ENCODE measurements at regions not wholly inside any gene's neighbourhood (a gene's known extent, or its start where the extent isn't known, plus 50 kb on each side); places are given as distances from the start of the nearest gene placed in this dataset.
"Not testable (repeated sequence)": the region's sequence is repeated elsewhere in the genome, so short reads cannot be mapped to it uniquely, and the experiment has no call there.

- Mint-ChIP-seq H3K27ac (ENCODE audit: unreplicated experiment) (no peak overlapping the region), H3K4me3 (ENCODE audit: unreplicated experiment) (no peak overlapping the region), H3K36me3 (ENCODE audit: unreplicated experiment) (no peaks in the 10 kb centered on the region), H3K9me3 (ENCODE audit: unreplicated experiment) (no peaks in the 10 kb centered on the region), H3K27me3 (ENCODE audit: unreplicated experiment) (peaks cover 3% of the 10 kb centered on the region), H3K4me1 (ENCODE audit: unreplicated experiment) (no peaks in the 10 kb centered on the region)
- TF ChIP-seq, protein P1, sequence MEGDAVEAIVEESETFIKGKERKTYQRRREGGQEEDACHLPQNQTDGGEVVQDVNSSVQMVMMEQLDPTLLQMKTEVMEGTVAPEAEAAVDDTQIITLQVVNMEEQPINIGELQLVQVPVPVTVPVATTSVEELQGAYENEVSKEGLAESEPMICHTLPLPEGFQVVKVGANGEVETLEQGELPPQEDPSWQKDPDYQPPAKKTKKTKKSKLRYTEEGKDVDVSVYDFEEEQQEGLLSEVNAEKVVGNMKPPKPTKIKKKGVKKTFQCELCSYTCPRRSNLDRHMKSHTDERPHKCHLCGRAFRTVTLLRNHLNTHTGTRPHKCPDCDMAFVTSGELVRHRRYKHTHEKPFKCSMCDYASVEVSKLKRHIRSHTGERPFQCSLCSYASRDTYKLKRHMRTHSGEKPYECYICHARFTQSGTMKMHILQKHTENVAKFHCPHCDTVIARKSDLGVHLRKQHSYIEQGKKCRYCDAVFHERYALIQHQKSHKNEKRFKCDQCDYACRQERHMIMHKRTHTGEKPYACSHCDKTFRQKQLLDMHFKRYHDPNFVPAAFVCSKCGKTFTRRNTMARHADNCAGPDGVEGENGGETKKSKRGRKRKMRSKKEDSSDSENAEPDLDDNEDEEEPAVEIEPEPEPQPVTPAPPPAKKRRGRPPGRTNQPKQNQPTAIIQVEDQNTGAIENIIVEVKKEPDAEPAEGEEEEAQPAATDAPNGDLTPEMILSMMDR (IDR thresholded peaks at IDR 0.05) = no peak
- no peak for DNase-seq (ENCODE audit: extremely low spot score, unreplicated experiment)
These were observed 282.2 kb downstream of the ADGRD1 start for GRCh38 chr12:131235871-131236271.

DNA sequence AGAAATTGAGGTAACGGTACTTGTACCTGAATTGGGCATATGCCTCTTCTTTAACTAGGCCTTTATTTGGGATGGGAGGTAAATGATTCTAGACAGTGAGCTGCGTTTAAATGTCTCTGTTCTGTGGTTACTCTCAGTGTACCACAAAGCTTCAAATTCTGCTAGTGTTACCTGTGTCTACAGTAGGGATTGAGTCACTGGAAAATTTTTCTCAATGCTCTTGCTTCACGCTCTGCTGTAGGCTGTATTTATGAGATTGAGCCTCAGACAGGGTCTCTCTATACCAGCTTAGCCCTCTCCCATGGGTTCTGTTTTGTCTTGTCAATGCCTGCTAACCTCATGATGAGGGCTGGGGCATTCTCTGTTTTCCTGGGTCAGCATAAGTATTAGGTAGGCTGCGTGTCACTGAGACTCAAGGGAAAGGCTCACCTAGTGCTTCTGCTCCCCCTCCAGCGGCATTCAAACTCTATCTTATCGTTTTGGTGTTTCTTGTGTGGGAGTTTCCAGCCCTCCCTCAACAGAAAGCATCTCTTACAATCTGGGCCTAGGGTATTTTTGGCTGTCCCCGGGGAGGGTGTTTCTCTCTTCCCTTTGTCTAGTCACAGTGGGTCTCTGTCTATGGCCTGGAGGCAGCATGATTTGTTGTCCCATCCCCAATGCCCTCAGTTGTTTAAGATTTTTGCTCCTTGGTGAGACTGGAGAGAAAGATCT, 285.8 kb downstream of the ADGRD1 start:
- Mint-ChIP-seq H3K27me3 (ENCODE audit: unreplicated experiment) (no peaks in the 10 kb centered on the region), H3K36me3 (ENCODE audit: unreplicated experiment) (no peaks in the 10 kb centered on the region), H3K4me3 (ENCODE audit: unreplicated experiment) (no peak overlapping the region), H3K4me1 (ENCODE audit: unreplicated experiment) (no peaks in the 10 kb centered on the region), H3K27ac (ENCODE audit: unreplicated experiment) (no peak overlapping the region), H3K9me3 (ENCODE audit: unreplicated experiment) (no peaks in the 10 kb centered on the region)
- TF ChIP-seq, protein P1 (IDR thresholded peaks at IDR 0.05) = no peak
- no peak for DNase-seq (ENCODE audit: extremely low spot score, unreplicated experiment)

DNA sequence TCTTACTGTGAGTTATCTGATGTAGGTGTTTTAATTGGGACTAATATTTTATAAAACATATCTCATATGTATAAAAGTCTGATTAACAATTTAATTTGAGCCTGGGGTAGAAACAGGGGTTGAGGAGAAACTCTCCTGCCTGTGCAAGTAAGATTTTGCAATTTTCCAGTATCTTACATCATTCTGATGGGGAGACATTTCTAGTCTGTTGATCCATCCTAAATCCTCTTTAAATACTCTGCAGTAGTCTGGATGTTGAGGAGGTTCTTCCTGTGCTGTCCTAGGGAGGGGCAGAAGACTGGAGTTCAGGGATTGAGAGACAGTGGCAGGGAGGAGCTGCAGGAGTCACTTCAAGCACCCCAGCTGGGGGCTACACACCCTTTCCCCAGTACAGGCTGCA, 287.8 kb downstream of the ADGRD1 start:
- Mint-ChIP-seq H3K9me3 (ENCODE audit: unreplicated experiment) (no peaks in the 10 kb centered on the region), H3K36me3 (ENCODE audit: unreplicated experiment) (no peaks in the 10 kb centered on the region), H3K4me1 (ENCODE audit: unreplicated experiment) (no peaks in the 10 kb centered on the region), H3K27ac (ENCODE audit: unreplicated experiment) (no peak overlapping the region), H3K27me3 (ENCODE audit: unreplicated experiment) (no peaks in the 10 kb centered on the region), H3K4me3 (ENCODE audit: unreplicated experiment) (no peak overlapping the region)
- TF ChIP-seq, protein P1 (IDR thresholded peaks at IDR 0.05) = no peak
- no peak for DNase-seq (ENCODE audit: extremely low spot score, unreplicated experiment)

GRCh38 chr12:131242741-131243496, 289.2 kb downstream of the ADGRD1 start:
- no peak for DNase-seq (ENCODE audit: extremely low spot score, unreplicated experiment)
- Mint-ChIP-seq H3K27me3 (ENCODE audit: unreplicated experiment) (no peaks in the 10 kb centered on the region), H3K36me3 (ENCODE audit: unreplicated experiment) (no peaks in the 10 kb centered on the region), H3K9me3 (ENCODE audit: unreplicated experiment) (no peaks in the 10 kb centered on the region), H3K4me1 (ENCODE audit: unreplicated experiment) (no peaks in the 10 kb centered on the region), H3K4me3 (ENCODE audit: unreplicated experiment) (no peak overlapping the region), H3K27ac (ENCODE audit: unreplicated experiment) (no peak overlapping the region)
- TF ChIP-seq, protein P1 (IDR thresholded peaks at IDR 0.05) = no peak

- not testable (repeated sequence) for H3K4me1 Mint-ChIP-seq (ENCODE audit: unreplicated experiment); DNase-seq (ENCODE audit: extremely low spot score, unreplicated experiment); H3K27me3 Mint-ChIP-seq (ENCODE audit: unreplicated experiment); H3K36me3 Mint-ChIP-seq (ENCODE audit: unreplicated experiment); H3K4me3 Mint-ChIP-seq (ENCODE audit: unreplicated experiment); H3K9me3 Mint-ChIP-seq (ENCODE audit: unreplicated experiment); H3K27ac Mint-ChIP-seq (ENCODE audit: unreplicated experiment)
These were observed 290.5 kb downstream of the ADGRD1 start for GRCh38 chr12:131244157-131244688.

GRCh38 chr12:131245161-131245560, 291.5 kb downstream of the ADGRD1 start:
- not testable (repeated sequence) for H3K27ac Mint-ChIP-seq (ENCODE audit: unreplicated experiment); DNase-seq (ENCODE audit: extremely low spot score, unreplicated experiment); H3K36me3 Mint-ChIP-seq (ENCODE audit: unreplicated experiment); H3K9me3 Mint-ChIP-seq (ENCODE audit: unreplicated experiment); H3K4me3 Mint-ChIP-seq (ENCODE audit: unreplicated experiment); H3K4me1 Mint-ChIP-seq (ENCODE audit: unreplicated experiment); H3K27me3 Mint-ChIP-seq (ENCODE audit: unreplicated experiment)
